IPS-NIHi7 (cell line): ENCODE measurements at regions not wholly inside any gene's neighbourhood (a gene's known extent, or its start where the extent isn't known, plus 50 kb on each side); places are given as distances from the start of the nearest gene placed in this dataset.
"Not testable (repeated sequence)": the region's sequence is repeated elsewhere in the genome, so short reads cannot be mapped to it uniquely, and the experiment has no call there.

Experiments used
- DNase-seq: peaks from one replicate; pipeline ENCODE4 v3.0.0; 2012; ENCODE audit warnings: mixed read lengths; ENCODE audit errors: extremely low spot score

DNA sequence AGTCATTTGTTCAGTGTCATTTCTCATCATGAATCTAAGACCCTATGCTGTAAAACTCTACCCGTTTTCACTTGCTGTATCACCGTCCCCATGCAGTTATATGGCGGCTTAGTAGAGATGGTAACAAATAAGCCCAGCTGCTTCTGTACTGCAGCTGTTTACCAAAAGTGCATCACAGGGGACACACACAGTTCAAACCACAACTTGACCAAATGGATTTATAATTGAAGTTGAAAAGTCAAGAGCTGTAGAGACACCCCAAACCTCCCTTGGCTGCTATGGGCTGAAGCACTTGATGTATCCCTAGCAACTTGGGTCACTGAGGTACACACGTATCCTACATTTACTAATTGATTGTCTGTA, 219.0 kb upstream of the FGF13 start:
- no peak for DNase-seq

DNA sequence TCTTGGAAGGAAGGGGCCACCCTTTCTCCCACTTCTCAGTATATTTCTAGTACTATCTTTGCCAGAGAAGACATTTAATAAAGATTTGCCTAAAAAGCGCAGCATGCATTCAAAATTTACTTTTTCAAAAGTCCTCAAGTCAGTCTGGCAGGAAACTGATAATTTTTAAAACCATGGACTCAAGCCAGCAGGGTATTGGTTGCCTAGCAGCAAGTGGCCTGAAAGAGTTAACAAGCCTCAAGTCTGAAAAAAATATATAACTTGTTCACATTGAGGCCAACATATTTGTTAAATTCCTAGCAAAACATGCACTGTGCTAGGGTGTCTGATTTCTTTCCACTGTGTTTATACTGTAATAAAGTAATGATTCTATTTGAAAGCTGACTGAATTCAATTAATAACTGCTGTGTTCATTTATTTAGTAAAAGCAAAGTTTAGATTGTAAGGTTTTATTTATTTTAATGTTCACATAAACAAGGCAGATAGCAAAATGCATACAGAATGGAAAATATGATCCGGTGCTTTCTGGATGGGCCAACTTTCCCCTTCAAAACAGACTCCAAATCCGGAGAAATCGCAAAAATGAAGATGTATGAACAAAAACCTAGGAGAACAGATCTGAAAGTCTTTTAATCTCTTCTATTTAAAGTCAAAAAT, 218.5 kb upstream of the FGF13 start:
- DNase-seq: no peak

DNA sequence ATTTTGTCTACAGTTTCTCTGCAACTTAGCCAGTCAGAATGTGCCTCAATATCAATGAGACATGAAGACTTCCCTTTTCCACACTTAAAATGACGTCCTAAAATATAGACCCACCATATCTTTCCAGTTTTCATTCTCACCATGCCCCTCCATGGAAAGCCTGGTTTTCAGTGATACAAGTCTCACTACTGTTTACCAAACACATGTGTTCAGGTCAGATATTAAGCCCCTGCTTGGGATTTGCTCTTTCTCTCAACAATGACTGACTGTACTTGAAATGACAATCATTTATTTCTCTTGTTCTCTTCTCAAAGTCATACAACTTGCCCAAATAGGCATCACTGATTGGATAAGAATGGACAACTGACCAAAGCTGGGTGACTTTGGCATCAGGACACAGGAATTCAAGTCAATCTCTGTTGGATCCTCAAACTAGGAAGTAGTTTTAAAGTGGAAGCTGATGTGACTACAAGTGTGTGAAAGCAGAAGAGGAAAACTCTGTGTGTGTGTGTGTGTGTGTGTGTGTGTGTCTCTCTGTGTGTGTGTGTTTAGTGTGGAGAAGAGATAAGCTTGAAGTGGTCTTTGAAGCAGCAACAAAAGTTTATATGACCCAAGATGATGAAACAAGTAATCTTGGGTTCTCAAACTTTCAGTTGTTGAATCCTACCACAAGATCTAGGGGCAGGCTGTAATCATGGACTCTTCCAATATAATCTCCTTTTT, 217.4 kb upstream of the FGF13 start:
- no peak for DNase-seq

DNA sequence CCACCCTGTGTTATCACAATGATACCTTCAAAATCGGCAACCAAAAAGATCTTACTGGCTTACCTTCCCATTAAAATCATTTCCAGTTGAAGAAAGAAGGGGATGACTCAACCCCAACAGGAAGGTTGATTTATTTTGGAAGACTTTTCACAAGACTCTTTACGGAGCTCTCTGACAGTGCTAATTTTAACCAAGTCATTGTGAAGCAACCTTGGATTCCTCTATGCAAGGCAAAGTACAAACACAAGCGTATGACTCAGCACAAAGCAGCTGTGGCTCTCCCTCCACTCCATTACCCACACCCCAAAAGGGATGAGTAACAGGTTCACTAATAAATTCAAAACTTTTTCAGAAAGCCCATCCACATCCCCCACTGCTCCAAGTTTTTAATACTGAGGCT, 213.8 kb upstream of the FGF13 start:
- peak; percentile 29 for DNase-seq

DNA sequence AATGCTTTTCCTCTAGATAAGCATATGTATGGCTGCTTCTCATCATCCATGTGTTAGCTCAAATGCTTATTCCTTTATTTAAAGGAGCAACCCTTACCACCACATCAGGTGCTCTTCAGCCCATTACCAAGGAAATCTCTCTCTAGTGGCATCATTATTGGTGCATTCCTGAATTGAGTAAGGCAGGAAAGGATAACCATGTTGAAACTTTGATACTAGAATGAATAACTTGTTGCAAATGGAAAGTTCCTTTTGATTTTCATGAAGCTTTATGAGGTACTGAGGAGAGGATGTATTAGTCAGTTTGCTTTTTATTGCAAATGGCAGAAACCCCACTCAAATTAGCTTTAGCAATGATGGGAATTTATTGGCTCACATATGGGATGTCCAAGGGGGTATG, 212.3 kb upstream of the FGF13 start:
- no peak for DNase-seq

DNA sequence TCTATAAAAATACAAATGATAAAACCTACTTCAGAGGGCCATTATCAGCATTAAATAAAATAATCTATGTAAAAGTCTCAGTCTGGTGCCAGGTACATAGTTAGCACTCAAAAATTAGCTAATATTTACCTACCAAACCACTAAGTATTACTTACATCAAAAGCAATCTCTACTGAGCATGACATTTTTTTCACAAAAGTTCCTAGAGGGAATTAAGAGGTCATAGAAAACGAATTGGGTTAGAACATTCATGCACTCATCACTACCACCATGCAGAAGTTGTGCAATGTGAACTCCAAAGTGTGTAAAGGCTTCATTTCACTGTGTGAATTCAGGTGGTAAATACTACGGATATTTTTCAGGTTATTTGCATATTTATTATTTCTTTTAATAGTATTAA, 209.5 kb upstream of the FGF13 start:
- DNase-seq: no peak

DNA sequence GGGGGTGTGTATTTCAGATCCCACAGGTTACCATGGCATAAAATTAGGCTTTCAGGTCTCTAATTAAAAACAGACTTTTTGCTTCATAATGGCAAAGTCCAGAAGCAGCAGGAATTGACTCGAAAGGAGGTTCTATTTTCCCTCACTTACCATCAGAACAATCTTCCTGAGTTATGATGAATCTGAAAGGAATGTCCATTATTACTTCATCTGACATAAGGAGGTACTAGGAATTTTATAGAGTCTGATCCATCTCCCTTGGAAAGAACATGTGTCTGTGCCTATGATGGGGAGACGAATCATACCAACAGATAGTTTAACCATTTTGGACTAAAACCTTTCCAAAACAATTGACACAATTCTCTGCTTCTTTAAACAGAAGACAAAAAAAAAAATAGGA, 206.3 kb upstream of the FGF13 start:
- DNase-seq: no peak

DNA sequence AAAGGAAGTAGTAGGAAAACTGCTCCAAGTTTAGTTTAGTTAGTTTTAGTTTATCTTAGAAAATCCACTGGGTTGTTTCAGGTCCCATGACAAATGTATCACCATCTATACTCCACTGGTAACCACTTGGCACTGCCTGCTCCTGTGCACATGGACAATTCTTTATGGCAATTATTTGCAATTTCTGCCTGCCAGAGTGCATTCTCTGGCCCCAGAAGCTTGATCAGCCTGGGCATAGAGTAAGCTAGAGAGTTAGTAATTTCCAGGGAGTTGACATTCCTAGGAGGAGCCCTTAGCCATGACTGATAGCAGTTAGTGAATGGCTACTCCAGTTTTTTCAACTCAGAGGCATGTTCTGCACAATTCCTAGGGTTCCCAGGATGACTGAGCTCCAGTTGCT, 203.2 kb upstream of the FGF13 start:
- no peak for DNase-seq

DNA sequence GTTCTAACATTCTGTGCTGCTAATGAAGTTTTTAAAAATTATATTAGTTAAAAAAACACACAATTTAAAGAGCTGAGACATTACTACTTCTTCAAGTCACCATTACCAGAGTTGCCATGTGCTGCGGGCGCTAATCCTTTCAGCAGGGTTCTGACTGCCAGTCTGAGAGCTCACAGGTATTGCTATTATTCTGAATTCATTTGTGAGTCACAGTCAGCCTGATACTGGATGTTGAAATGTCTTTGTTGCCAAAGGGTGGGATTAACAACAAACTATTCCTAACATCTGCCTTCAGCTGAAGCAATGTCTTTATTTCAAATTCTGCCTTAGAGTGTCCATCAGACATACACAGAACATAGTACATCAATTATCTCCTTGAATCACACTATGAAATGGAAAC, 197.1 kb upstream of the FGF13 start:
- DNase-seq: no peak

DNA sequence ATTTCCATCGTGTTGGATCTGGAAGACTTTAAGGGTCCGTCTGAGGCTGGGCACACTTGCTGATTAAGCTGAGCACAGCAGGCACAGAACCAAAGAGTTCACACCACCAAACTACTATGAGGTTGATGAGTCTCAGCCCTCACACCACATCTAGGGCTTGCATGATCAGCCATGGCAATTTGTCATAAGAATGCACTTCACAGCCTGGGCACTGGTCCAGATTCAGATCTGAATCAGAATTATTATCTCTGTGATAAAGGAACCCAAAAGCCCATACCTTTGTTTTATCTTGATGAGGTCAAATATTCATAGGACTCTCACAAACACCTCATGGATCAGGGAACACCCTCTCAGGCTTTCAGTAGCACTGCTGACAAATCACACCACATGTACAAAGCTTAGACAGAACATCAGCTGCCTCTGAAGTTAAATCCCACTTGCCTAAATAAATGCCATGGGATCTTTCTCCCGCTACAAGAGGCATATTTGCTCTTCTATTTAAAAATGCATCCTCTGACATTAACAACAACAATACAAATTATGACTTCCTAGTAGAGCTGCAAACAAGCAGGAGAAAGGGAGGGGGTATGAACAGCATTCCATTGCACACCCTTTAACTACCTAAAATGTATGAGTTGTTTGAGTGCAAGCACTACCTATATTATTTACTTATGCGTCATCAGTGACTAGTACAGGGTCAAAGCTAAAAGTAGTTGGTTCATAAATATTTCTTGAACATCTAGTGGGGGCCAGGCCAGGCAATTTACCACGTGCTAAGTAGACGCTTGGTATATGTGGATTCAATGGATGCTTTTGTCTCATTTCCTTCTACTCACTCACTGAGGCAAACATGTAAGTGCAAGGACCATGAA, 186.3 kb upstream of the FGF13 start:
- DNase-seq: no peak

DNA sequence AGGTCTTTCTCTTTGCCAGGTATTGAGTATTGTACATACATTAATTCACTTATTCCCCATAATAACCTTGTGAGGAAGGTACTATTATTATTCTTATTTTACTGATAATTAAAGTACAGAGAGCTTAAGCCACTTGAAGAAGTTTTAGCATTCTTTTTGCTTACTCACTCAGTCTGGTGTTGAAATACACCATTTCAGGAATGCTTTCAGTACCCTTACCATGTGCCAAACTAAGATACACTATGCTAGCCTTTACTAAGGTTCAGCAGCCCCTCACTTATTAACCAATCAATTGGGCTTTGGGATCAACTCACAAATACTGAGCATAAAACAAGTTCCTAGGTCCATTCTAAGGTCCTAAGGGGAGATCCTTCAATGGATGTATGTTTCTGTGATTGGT, 179.0 kb upstream of the FGF13 start:
- no peak for DNase-seq

DNA sequence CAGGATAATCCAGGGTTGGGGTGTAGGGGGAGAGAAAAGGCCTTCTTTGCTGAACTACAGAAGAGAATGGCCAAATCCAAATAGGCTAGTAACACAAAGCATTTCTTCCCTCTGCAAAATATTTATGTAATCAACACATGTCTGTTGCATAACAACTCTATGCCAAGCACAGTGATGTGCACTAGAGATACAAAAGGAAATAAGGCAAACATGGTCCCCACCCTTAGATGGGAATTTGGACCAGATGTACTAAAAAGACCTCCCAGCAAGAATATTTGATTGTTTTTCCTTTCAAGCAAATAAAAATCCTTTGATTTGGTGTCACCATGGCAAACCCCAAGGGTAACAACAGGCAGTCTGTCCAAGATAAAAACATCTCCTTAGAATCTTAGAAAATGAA, 177.6 kb upstream of the FGF13 start:
- DNase-seq: no peak

DNA sequence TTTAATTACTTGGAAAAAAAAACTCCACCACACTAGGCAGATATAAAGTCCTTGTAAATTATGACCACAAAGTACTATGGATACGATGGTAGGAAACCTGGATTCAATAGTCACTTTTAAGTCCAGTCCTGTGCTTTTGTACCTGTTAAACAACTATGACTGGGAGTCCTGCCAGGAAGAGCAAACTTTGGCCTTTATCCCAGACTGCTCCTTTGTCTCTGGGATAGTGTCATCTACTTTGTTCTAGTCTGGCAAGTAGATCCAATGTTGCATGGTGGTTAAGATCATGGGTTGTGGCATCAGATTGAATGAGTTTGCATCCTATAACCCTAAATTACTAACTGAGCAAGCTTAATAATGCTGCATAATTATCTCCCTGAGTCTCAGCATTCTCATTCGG, 175.3 kb upstream of the FGF13 start:
- DNase-seq: no peak

DNA sequence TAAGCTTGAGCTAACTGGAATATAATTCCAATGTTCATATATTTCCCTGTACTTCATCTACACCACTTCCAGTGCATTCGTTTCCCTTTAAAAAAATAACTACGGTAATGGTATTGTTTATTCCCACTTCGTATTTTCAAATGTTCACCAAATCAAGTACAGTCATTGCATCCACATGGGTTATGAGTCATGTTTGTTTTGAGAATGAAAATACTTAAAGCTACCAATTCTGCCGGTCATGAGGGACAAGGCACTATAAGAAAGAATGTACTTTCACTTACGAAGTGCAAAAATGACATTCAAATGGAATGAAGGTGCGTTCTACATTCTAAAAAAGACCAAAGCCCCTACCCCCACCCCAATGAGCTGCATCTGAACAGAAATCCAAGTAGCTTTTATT, 174.4 kb upstream of the FGF13 start:
- DNase-seq: no peak

DNA sequence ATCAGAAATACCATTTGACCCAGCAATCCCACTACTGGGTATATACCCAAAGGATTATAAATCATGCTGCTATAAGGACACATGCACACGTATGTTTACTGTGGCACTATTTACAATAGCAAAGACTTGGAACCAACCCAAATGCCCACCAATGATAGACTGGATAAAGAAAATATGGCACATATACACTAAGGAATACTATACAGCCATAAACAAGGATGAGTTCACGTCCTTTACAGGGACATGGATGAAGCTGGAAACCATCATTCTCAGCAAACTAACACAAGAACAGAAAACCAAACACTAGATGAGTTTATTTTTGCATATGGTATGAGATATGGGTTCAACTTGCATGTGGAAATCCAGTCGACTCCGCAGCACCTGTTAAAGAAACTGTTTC, 168.8 kb upstream of the FGF13 start:
- not testable (repeated sequence) for DNase-seq

DNA sequence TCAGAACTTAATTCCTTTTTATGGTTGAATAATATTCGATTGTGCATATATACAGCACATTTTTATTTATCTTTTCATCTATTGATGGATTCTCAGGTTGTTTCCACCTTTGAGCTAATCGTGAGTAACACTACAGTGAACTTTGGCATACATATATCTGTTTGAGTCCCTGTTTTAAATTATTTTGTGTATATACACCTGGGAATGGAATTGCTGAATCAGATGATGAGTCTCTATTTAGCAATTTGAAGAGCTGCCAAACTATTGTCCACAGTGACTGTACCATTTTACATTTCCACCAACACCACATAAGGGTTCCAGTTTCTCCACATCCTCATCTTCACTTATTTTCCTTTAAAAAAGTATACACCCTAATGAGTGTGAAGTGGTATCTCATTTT, 166.2 kb upstream of the FGF13 start:
- no peak for DNase-seq

DNA sequence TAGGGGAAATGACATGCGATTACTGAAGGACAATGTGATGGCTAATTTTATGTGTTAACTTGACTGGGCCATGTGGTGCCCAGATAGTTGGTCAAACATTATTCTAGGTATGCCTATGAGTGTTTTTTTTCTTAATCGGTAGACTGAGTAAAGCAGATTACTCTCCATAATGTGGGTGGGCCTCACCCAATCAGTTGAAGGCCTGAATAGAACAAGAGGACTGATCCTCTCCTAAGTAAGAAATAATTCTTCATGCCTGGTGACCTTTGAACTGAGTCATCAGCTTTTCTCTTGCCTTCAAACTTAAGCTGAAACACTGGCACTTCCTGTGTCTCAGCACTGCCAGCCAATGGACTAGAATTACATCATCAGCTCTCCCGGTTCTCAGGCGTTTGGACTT, 164.0 kb upstream of the FGF13 start:
- no peak for DNase-seq

DNA sequence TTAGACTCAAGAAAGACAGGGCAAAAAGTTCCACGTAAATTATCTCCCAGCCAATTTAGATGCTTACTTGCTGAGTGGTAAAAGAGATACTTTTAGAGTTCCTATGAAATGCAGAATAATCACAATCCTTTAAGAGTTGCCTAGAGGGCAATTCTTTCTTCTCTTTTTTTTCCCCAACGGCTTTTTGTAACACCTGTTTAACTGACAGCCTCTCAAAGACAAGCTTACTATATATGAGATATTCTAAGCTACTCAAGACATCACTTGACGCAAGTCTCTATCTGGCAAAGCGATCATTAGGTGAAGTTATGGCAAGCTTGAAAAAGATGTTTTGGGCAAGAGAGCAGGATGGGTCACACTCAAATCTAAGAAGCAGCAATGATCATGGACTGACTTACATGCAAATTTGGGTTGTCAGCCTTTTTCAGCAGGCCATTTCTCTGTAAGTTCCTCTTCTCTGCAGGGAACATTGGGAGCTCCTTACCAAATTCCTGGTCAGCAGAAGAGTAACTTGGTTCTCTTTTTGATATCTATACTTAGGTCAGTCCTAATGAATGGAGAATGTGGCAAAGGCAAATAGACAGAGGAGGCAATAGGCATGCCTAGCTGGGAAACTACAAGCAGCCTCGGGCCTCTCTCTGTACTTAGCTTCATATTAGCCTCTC, 162.9 kb upstream of the FGF13 start:
- DNase-seq: no peak

DNA sequence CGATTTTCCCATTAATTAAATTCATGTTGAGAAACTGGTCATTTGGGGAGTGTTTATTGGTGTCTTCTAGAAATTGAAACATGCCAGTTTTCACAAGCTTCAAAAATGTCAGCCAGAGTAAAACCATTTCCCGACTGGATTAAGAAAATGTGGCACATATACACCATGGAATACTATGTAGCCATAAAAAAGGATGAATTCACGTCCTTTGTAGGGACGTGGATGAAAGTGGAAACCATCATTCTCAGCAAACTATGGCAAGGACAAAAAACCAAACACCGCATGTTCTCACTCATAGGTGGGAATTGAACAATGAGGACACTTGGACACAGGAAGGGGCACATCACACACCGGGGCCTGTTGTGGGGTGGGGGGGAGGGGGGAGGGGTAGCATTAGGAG, 162.1 kb upstream of the FGF13 start:
- DNase-seq: not testable (repeated sequence)

DNA sequence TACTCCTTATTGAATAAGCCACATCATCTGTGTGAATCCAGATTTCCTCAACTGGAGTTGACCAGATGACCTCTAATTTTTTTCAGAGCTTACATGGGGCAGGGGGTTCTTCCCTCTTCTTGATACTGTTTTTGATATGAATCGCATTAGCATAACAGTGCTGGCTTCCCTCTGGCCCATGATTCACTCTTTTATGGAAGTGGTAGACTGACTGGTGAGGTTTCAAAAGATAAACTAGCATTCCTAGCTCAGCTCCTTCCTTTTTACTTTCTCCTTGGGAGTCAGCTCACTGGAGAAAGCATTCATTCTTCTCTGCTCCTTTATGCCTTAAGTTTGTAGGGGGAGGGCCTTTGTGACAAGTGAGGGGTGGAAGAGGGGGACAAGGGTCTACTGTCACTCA, 161.0 kb upstream of the FGF13 start:
- no peak for DNase-seq

DNA sequence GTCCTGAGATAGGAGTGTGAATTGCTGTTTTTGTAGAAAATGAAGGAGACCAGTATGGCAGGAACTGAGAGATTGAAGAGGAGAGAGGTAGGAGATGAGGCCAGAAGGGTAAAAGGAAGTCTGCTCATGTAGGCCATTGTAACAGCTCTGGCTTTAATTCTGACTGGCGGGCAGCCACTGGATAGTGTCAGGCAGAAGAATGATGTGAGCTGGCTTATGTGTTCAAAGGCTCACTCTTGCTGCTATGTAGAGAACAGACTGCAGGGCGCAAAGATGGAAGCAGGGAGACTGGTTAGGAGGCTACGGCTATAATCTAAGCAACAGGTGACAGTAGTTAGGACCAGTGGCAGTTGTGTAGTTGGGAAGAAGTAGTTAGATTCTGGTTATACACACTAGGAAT, 160.2 kb upstream of the FGF13 start:
- DNase-seq: no peak

DNA sequence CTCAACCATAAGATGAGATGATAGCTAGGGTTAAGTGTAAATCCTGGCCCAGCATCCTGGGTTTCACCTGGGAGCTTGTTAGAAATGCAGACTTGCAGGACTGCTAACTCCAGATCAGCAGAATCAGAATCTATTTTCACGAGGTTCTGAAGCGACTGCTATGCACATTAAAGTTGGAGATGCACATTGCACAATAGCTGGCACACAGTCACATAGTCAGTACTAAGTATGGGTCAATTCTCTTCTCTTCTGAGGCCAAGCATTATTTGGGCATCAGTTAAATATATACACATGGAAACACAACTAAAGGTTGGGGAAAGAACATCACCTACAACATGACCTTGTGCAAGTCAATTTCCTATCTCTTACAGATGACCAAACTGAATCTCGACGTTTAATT, 155.1 kb upstream of the FGF13 start:
- DNase-seq: no peak
